Upper lobe of left lung (tissue), 6 donors: ENCODE measurements at regions not wholly inside any gene's neighbourhood (a gene's known extent, or its start where the extent isn't known, plus 50 kb on each side); places are given as distances from the start of the nearest gene placed in this dataset.

Source experiments
- ATAC-seq, 2 donors: fragments of 200-7000 bp; cut with Tn5 transposase; one replicate each; pipeline ENCODE4 v1.9.1; 2022; ENCODE audit warnings: mild to moderate bottlenecking in 2 of 2, moderate library complexity in 2 of 2; ENCODE audit not compliant: low FRiP score in 2 of 2
- DNase-seq, 2 donors: peaks; one replicate each; pipeline ENCODE4 v3.0.0-alpha.2; 2019 to 2020
- H3K27ac ChIP-seq, 4 donors: fragments of 200-600 bp; sonication (generic); one replicate each; pipeline ENCODE4 v1.5.1; 2016 to 2019
- H3K27me3 ChIP-seq, 4 donors: fragments of 200-600 bp; sonication (generic); one replicate each; pipeline ENCODE4 v1.5.1; 2017 to 2019
- H3K36me3 ChIP-seq, 4 donors: fragments of 200-600 bp; sonication (generic); one replicate each; pipeline ENCODE4 v1.5.1; 2016 to 2019
- H3K4me1 ChIP-seq, 4 donors: fragments of 200-600 bp; sonication (generic); one replicate each; pipeline ENCODE4 v1.5.1; 2018 to 2019
- H3K4me3 ChIP-seq, 4 donors: fragments of 200-600 bp; sonication (generic); one replicate each; pipeline ENCODE4 v1.5.1; 2017 to 2019; ENCODE audit warnings: mild to moderate bottlenecking in 2 of 4, moderate library complexity in 1 of 4
- H3K9me3 ChIP-seq, 4 donors: fragments of 200-600 bp; sonication (generic); one replicate each; pipeline ENCODE4 v1.5.1; 2018 to 2019
- CTCF ChIP-seq, 6 experiments: fragments of 450-650 bp in 4 of 6; fragments of 200-600 bp in 2 of 6; sonication (generic) in 2 of 6; IDR thresholded peaks; one replicate each; pipeline ENCODE4 v1.5.1; 2016 to 2019; ENCODE audit warnings: antibody characterized with exemption in 6 of 6
- EP300 ChIP-seq, 4 donors: sonication (generic); formaldehyde crosslinking; IDR thresholded peaks; one replicate each; pipeline ENCODE4 v1.5.1; 2017; ENCODE audit warnings: antibody characterized with exemption in 4 of 4, control low read depth in 2 of 4
- POLR2A ChIP-seq, 4 donors: fragments of 450-650 bp; IDR thresholded peaks; one replicate each; pipeline ENCODE4 v1.5.1; 2016 to 2017; ENCODE audit warnings: antibody characterized with exemption in 4 of 4, mild to moderate bottlenecking in 2 of 4
- POLR2AphosphoS5 ChIP-seq, 2 donors: sonication (generic); formaldehyde crosslinking; IDR thresholded peaks; one replicate each; pipeline ENCODE4 v1.5.1; 2017; ENCODE audit warnings: antibody characterized with exemption in 2 of 2
- WGBS, 2 donors: methylation state at CpG; one replicate each; pipeline ENCODE4 v1.1.5; 2017 to 2018; 5-methylcytosine and 5-hydroxymethylcytosine counted together
- donor health status: DM: no; HTN: no; CAD: no; lungs with moderate emphysema.
- donor health status: DM: no; HTN: yes; CAD: no; lungs with severe emphysema.

DNA sequence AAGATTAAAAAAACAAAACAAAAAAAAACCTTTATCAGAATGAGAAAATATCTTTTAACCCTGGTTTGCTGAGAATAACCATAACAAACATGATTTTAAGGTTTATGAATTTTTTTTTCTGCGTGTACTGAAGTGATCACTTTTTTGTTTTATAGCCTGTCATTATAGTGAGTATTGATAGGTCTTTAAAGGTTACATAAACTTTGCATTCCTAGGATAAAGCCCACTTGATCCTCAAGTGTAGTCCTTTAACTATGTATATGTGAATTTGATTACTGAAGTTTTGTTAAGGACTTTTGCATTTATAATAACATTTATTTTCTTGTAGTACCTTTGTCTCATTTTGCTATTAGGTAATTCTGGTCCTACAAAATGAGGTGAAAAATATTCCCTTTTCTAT is 709.8 kb upstream of the PCDH20 start:
- Histone ChIP-seq H3K4me3 (no peak overlapping the region), H3K4me1 (no peaks in the 10 kb centered on the region), H3K27me3 (no peaks in the 10 kb centered on the region), H3K27ac (no peak overlapping the region), H3K36me3 (no peaks in the 10 kb centered on the region), H3K9me3 (no peaks in the 10 kb centered on the region)
- ATAC-seq (no peak), DNase-seq (no peak)
- TF ChIP-seq POLR2AphosphoS5 (IDR thresholded peaks at IDR 0.05) (no peak), EP300 (IDR thresholded peaks at IDR 0.05) (no peak), CTCF (IDR thresholded peaks at IDR 0.05) (no peak), POLR2A (IDR thresholded peaks at IDR 0.05) (no peak)
- WGBS, 2 donors = 73 to 76% methylated on average over 1 of the region's 1 CpG

GRCh38 chr13:62123409-62123808 is 707.8 kb upstream of the PCDH20 start:
- DNase-seq (no peak), ATAC-seq (no peak)
- no peaks in the 10 kb centered on the region for H3K36me3 ChIP-seq
- WGBS, 2 donors = 64 to 66% methylated on average over 2 of the region's 2 CpGs
- H3K27me3 ChIP-seq = no peaks in the 10 kb centered on the region
- no peaks in the 10 kb centered on the region for H3K4me1 ChIP-seq
- no peak overlapping the region for H3K27ac ChIP-seq
- TF ChIP-seq EP300 (IDR thresholded peaks at IDR 0.05) (no peak), CTCF (IDR thresholded peaks at IDR 0.05) (no peak), POLR2A (IDR thresholded peaks at IDR 0.05) (no peak), POLR2AphosphoS5 (IDR thresholded peaks at IDR 0.05) (no peak)
- no peak overlapping the region for H3K4me3 ChIP-seq
- H3K9me3 ChIP-seq = no peaks in the 10 kb centered on the region

GRCh38 chr13:62122434-62122833 is 706.8 kb upstream of the PCDH20 start:
- DNase-seq (no peak), ATAC-seq (no peak)
- Histone ChIP-seq H3K27me3 (no peaks in the 10 kb centered on the region), H3K36me3 (no peaks in the 10 kb centered on the region), H3K9me3 (no peaks in the 10 kb centered on the region), H3K4me1 (no peaks in the 10 kb centered on the region), H3K27ac (no peak overlapping the region), H3K4me3 (no peak overlapping the region)
- TF ChIP-seq CTCF (IDR thresholded peaks at IDR 0.05) (no peak), POLR2A (IDR thresholded peaks at IDR 0.05) (no peak), POLR2AphosphoS5 (IDR thresholded peaks at IDR 0.05) (no peak), EP300 (IDR thresholded peaks at IDR 0.05) (no peak)
- 76 to 77% methylated on average over 2 of the region's 2 CpGs for WGBS, 2 donors

DNA sequence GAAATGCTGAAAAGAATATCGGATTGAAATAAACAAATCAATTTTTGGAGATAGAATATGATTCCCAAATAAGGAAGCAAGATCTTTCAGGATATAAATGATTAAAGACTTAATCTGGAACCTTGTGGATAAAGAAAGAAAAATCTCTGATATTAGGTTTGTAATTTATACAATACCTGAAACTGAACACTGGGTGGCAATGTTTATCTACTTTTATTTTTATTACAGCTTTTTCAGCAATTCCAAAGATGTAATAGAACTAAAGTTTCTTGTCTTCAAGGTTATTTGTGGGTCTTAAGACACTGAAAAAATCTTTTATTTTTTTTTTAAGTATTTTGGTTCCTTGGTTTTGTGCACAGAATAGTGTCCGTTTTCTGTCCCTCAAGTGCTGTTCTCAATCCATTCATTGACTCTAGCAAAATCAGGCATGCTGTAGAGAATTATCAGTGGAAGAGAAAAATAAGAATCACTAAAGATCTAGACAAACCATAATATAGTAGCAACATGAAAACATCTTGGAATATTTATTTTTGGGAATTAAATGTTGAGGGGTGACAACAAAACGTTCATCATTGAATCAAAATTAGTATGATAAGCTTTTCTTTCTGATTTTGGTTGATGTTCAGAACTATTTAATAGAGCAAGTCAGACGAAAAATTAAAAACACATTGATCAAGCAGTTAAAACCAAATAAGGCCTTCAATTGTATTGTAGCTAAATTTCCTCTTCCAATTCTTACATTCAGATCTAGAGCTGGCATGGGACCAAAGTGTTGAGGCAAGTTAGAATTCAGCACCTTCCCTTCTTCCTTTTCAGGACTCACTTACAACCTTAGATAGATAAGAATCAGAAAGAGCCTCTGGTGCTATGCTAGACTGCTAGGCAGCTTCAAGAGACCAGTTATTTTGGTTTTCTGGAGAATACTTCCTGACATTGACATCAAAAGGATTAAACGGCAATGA is 704.4 kb upstream of the PCDH20 start:
- Histone ChIP-seq H3K27ac (no peak overlapping the region), H3K36me3 (no peaks in the 10 kb centered on the region), H3K9me3 (no peaks in the 10 kb centered on the region), H3K4me3 (no peak overlapping the region), H3K27me3 (no peaks in the 10 kb centered on the region), H3K4me1 (no peaks in the 10 kb centered on the region)
- 50 to 53% methylated on average over 5 of the region's 5 CpGs for WGBS, 2 donors
- DNase-seq = no peak
- TF ChIP-seq POLR2AphosphoS5 (IDR thresholded peaks at IDR 0.05) (no peak), CTCF (IDR thresholded peaks at IDR 0.05) (peak in 2 of 6 experiments; percentile 11 to 26)
- no peak for ATAC-seq

DNA sequence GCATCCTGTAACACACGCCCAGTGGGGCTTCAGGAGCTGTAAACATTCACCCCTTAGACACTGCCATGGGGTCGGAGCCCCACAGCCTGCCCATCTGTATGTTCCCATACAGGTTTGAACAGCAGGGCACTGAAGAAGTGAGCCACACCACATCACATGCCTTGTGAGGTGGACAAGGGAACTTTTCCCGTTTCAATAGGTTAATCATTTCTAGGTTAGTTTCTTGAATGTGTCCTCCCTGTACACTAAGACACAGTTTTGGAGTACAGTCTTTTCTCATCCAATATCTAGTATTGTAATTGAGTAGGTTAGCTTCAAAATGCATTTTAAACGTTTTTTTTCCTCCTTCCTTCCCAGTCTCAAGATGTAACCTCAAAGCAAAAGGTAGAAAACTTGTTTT is 700.2 kb upstream of the PCDH20 start:
- Histone ChIP-seq H3K27ac (no peak overlapping the region), H3K4me1 (no peaks in the 10 kb centered on the region), H3K36me3 (no peaks in the 10 kb centered on the region), H3K4me3 (no peak overlapping the region), H3K27me3 (no peaks in the 10 kb centered on the region), H3K9me3 (no peaks in the 10 kb centered on the region)
- WGBS, 2 donors = 56 to 62% methylated on average over 4 of the region's 4 CpGs
- no peak for TF ChIP-seq CTCF (IDR thresholded peaks at IDR 0.05)
- TF ChIP-seq POLR2AphosphoS5 (IDR thresholded peaks at IDR 0.05) = no peak
- no peak for TF ChIP-seq POLR2A (IDR thresholded peaks at IDR 0.05)
- TF ChIP-seq EP300 (IDR thresholded peaks at IDR 0.05) = no peak
- ATAC-seq (no peak), DNase-seq (no peak)
